ENCODE measurements at regions not wholly inside any gene's neighbourhood (a gene's known extent, or its start where the extent isn't known, plus 50 kb on each side); places are given as distances from the start of the nearest gene placed in this dataset.

GRCh38 chr6:134389658-134390057 is 71.7 kb upstream of the SGK1 start:
- TF ChIP-seq CTCF (IDR thresholded peaks at IDR 0.05) (no peak), POLR2A (IDR thresholded peaks at IDR 0.05) (no peak), POLR2AphosphoS5 (IDR thresholded peaks at IDR 0.05) (no peak), EP300 (IDR thresholded peaks at IDR 0.05; ENCODE audit: low read depth) (no peak)

Data from transverse colon (tissue), 4 donors.